CD4-positive, alpha-beta T cell (primary cell): ENCODE measurements at regions not wholly inside any gene's neighbourhood (a gene's known extent, or its start where the extent isn't known, plus 50 kb on each side); places are given as distances from the start of the nearest gene placed in this dataset.

Experiments
- ATAC-seq: fragments of 200-7000 bp; cut with Tn5 transposase; one replicate; pipeline ENCODE4 v1.10.0; 2022; ENCODE audit warnings: mild to moderate bottlenecking; ENCODE audit not compliant: poor library complexity
- CTCF ChIA-PET: fragments of 350-600 bp; sonication (Branson Sonifier 250); formaldehyde crosslinking; loops from one replicate; lab custom pipeline; 2021; ENCODE audit warnings: antibody characterized with exemption, inconsistent platforms; lab: Charles Lee
- POLR2A ChIA-PET: fragments of 350-600 bp; sonication (Branson Sonifier 250); formaldehyde crosslinking; loops from one replicate; lab custom pipeline; 2021; ENCODE audit warnings: antibody characterized with exemption, inconsistent platforms; lab: Charles Lee
- DNase-seq, 14 experiments: peaks; one replicate each; pipeline ENCODE4 v3.0.0-alpha.2; 2013 to 2020; ENCODE audit warnings: mixed read lengths in 2 of 14
- H3K27ac ChIP-seq, 2 donors: one replicate each; pipeline versions ENCODE4 v1.5.1 to v1.7.0; 2013; ENCODE audit warnings: low read length in 2 of 2, low read depth in 1 of 2, mild to moderate bottlenecking in 1 of 2
- H3K27me3 ChIP-seq, 2 experiments: 1 replicate in 1 of 2; 2 replicates in 1 of 2; pipeline versions ENCODE4 v1.6.1 to v1.7.0; 2013; ENCODE audit warnings: low read length in 2 of 2, control low read depth in 1 of 2, mild to moderate bottlenecking in 1 of 2, moderate library complexity in 1 of 2; ENCODE audit not compliant: insufficient read depth in 2 of 2, control insufficient read depth in 1 of 2
- H3K36me3 ChIP-seq: one replicate; pipeline ENCODE4 v1.6.1; 2013; ENCODE audit warnings: low read length, control low read depth; ENCODE audit not compliant: insufficient read depth
- H3K4me1 ChIP-seq: one replicate; pipeline ENCODE4 v1.6.1; 2013; ENCODE audit warnings: low read length, control low read depth; ENCODE audit not compliant: insufficient read depth
- H3K4me3 ChIP-seq: one replicate; pipeline ENCODE4 v1.5.1; 2013; ENCODE audit warnings: mild to moderate bottlenecking, low read length, moderate library complexity
- H3K9me3 ChIP-seq, 2 experiments: 1 replicate in 1 of 2; 2 replicates in 1 of 2; pipeline versions ENCODE4 v1.6.1 to v1.7.0; 2013; ENCODE audit warnings: low read length in 2 of 2, mild to moderate bottlenecking in 2 of 2, control low read depth in 1 of 2, moderate library complexity in 1 of 2; ENCODE audit not compliant: control insufficient read depth in 1 of 2, insufficient read depth in 1 of 2
- H3K27ac Mint-ChIP-seq: one replicate; pipeline ENCODE4 v1.8.0; 2020; ENCODE audit warnings: mixed read lengths
- H3K27me3 Mint-ChIP-seq: one replicate; pipeline ENCODE4 v1.8.0; 2021; ENCODE audit warnings: mixed read lengths
- H3K36me3 Mint-ChIP-seq: one replicate; pipeline ENCODE4 v1.8.0; 2021; ENCODE audit warnings: low read depth, mixed read lengths
- H3K4me1 Mint-ChIP-seq: one replicate; pipeline ENCODE4 v1.8.0; 2021; ENCODE audit warnings: low read depth, mixed read lengths
- H3K4me3 Mint-ChIP-seq: one replicate; pipeline ENCODE4 v1.8.0; 2020; ENCODE audit warnings: mild to moderate bottlenecking, mixed read lengths
- H3K9me3 Mint-ChIP-seq: one replicate; pipeline ENCODE4 v1.8.0; 2020; ENCODE audit warnings: mixed read lengths
- intact Hi-C, 2 experiments: fragments of 100-400 bp; cut with DNase I in 1 of 2; cut with micrococcal nuclease in 1 of 2; formaldehyde crosslinking; loops; one replicate each; pipeline versions ENCODE4 v1.15.1 to v1.9.0; 2023 to 2025; cut with DNase I, micrococcal nuclease
- TF ChIP-seq, protein P1 (sequence below): fragments of 200-600 bp; IDR thresholded peaks from one replicate; pipeline ENCODE4 v1.8.0; 2022; ENCODE audit warnings: antibody characterized with exemption, mild to moderate bottlenecking

DNA sequence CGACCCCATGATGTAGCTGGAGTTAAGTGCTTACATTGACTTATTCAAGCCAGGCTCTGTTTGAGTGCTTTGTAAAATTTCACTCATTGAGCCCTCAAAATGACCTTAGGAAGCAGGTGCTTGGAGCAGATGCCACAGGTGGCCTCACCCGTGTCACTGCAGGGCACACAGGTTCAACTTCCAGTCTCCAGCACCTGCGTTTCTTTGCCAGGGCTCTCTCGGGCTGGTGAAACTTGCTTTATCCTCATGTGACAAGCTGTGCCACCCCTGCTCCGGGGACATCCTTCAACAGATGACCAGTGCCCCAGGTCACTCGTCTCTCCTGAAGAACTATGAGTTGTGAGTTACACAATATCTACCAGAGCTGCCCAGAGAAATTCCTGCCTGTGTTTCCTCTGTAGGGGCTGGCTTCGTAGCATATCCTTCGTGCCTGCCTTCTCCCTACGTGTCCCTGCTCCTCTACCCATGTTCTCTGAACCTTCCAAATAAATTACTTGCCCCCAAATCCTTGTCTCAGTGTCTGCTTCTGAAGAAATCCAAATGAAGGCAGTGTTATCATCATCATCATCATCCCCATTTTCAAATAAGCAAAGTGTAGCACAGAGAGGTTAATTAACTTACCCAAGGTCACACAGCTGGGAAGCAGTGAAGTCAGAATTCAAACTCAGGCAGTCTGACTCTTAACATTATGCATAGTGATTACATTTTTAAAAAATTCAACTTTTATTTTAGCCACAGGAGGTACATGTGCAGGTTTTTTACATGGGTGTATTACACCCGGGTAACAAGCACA lies 352.5 kb downstream of the NPIPA8 start:
- intact Hi-C loops, result no loop called here
- no peak overlapping the region for H3K27ac ChIP-seq
- H3K4me3 ChIP-seq, result no peak overlapping the region
- ChIA-PET POLR2A (no interaction called here), CTCF (no interaction called here)
- no peaks in the 10 kb centered on the region for H3K36me3 ChIP-seq
- Mint-ChIP-seq H3K9me3 (no peaks in the 10 kb centered on the region), H3K4me1 (no peaks in the 10 kb centered on the region), H3K4me3 (no peak overlapping the region), H3K27me3 (peaks cover 8% of the 10 kb centered on the region), H3K27ac (no peak overlapping the region), H3K36me3 (no peaks in the 10 kb centered on the region)
- no peaks in the 10 kb centered on the region for H3K4me1 ChIP-seq
- H3K27me3 ChIP-seq, result no peaks in the 10 kb centered on the region
- TF ChIP-seq, protein P1, sequence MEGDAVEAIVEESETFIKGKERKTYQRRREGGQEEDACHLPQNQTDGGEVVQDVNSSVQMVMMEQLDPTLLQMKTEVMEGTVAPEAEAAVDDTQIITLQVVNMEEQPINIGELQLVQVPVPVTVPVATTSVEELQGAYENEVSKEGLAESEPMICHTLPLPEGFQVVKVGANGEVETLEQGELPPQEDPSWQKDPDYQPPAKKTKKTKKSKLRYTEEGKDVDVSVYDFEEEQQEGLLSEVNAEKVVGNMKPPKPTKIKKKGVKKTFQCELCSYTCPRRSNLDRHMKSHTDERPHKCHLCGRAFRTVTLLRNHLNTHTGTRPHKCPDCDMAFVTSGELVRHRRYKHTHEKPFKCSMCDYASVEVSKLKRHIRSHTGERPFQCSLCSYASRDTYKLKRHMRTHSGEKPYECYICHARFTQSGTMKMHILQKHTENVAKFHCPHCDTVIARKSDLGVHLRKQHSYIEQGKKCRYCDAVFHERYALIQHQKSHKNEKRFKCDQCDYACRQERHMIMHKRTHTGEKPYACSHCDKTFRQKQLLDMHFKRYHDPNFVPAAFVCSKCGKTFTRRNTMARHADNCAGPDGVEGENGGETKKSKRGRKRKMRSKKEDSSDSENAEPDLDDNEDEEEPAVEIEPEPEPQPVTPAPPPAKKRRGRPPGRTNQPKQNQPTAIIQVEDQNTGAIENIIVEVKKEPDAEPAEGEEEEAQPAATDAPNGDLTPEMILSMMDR, result no peak
- no peaks in the 10 kb centered on the region for H3K9me3 ChIP-seq
- ATAC-seq, result no peak
- DNase-seq, result no peak

DNA sequence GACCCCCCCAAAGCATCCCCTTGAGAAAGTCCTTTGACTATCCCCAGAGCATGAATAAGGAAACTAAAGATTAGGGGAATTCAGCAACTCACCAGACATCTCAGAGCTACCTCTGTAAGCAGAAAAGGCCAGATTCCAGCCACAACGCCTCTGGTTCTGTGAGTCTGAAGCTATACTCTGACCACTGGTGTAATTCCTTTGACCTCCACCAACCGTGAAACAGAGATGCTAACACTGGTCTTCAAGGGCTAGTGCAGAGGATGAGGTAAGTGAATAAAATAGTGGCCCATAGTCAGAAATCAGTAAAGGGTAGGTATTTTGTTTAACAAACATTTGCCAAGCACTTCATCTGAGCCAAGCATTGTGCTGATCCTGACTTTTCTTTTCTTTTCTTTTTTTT lies 353.4 kb downstream of the NPIPA8 start:
- H3K4me1 ChIP-seq, result no peaks in the 10 kb centered on the region
- CTCF ChIA-PET, result no interaction called here
- H3K9me3 ChIP-seq, result no peaks in the 10 kb centered on the region
- H3K4me1 Mint-ChIP-seq, result no peaks in the 10 kb centered on the region
- H3K27me3 ChIP-seq, result no peaks in the 10 kb centered on the region
- ATAC-seq, result no peak
- H3K36me3 Mint-ChIP-seq, result no peaks in the 10 kb centered on the region
- no peaks in the 10 kb centered on the region for H3K9me3 Mint-ChIP-seq
- no peak for DNase-seq
- H3K4me3 ChIP-seq, result no peak overlapping the region
- intact Hi-C loops, result no loop called here
- no peak overlapping the region for H3K4me3 Mint-ChIP-seq
- POLR2A ChIA-PET, result no interaction called here
- H3K27ac ChIP-seq, result no peak overlapping the region
- TF ChIP-seq, protein P1, result no peak
- no peak overlapping the region for H3K27ac Mint-ChIP-seq
- peaks cover 8% of the 10 kb centered on the region for H3K27me3 Mint-ChIP-seq
- H3K36me3 ChIP-seq, result no peaks in the 10 kb centered on the region

DNA sequence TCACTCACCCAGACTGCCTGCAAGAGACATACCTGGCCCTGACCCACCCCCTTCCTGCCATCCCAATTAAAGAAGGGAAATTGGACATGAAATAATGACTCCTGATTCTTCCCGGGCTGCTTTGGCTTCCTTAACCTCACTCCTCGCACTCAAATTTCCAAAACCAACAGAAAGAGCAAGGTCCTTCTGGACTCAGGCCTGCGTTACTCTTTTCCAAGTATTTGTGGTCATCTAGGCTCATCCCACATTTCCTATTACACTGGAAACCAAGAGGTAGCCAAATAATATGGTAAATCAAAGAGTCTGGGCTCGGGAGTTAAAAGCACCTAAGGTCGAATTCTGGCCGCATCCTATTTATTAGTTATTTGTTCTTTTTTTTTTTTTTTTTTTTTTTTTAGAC lies 359.3 kb downstream of the NPIPA8 start:
- POLR2A ChIA-PET, result no interaction called here
- H3K27me3 ChIP-seq, result peaks cover 0 to 2% of the 10 kb centered on the region in 2 experiments
- TF ChIP-seq, protein P1, result no peak

More for the DNA sequence above, 359.3 kb downstream of the NPIPA8 start:
- Mint-ChIP-seq H3K9me3 (no peaks in the 10 kb centered on the region), H3K4me3 (no peak overlapping the region), H3K27me3 (no peaks in the 10 kb centered on the region), H3K4me1 (no peaks in the 10 kb centered on the region), H3K36me3 (no peaks in the 10 kb centered on the region), H3K27ac (no peak overlapping the region)
- peaks cover 0 to 4% of the 10 kb centered on the region in 2 experiments for H3K9me3 ChIP-seq
- no peak overlapping the region for H3K27ac ChIP-seq
- H3K4me1 ChIP-seq, result no peaks in the 10 kb centered on the region
- H3K4me3 ChIP-seq, result no peak overlapping the region
- H3K36me3 ChIP-seq, result no peaks in the 10 kb centered on the region
- CTCF ChIA-PET, result no interaction called here
- ATAC-seq, result no peak
- intact Hi-C loops, result no loop called here
- DNase-seq, result no peak
